HEK293T (cell line): ENCODE measurements at regions not wholly inside any gene's neighbourhood (a gene's known extent, or its start where the extent isn't known, plus 50 kb on each side); places are given as distances from the start of the nearest gene placed in this dataset.

ENCODE experiments used
- BHLHE40 ChIP-seq: fragments of 450-650 bp; IDR thresholded peaks from 2 replicates; pipeline ENCODE4 v1.6.1; 2016; ENCODE audit warnings: mild to moderate bottlenecking, moderate library complexity, borderline replicate concordance
- FOXA1 ChIP-seq: fragments of 450-650 bp; IDR thresholded peaks from 2 replicates; pipeline ENCODE4 v1.6.1; 2016; ENCODE audit warnings: mild to moderate bottlenecking
- FOXM1 ChIP-seq: fragments of 450-650 bp; IDR thresholded peaks from 2 replicates; pipeline ENCODE4 v1.6.1; 2017; ENCODE audit warnings: mild to moderate bottlenecking, borderline replicate concordance
- L3MBTL2 ChIP-seq: fragments of 450-650 bp; conservative IDR thresholded peaks from 2 replicates; pipeline ENCODE4 v1.6.1; 2016; ENCODE audit warnings: mild to moderate bottlenecking
- LEF1 ChIP-seq: fragments of 450-650 bp; IDR thresholded peaks from 2 replicates; pipeline ENCODE4 v1.6.1; 2017; ENCODE audit warnings: mild to moderate bottlenecking, borderline replicate concordance
- NFRKB ChIP-seq: fragments of 450-650 bp; IDR thresholded peaks from 2 replicates; pipeline ENCODE4 v1.6.1; 2016; ENCODE audit warnings: mild to moderate bottlenecking, moderate library complexity
- PKNOX1 ChIP-seq: fragments of 450-650 bp; IDR thresholded peaks from 2 replicates; pipeline ENCODE4 v1.6.1; 2016
- SP1 ChIP-seq: fragments of 450-650 bp; IDR thresholded peaks from 2 replicates; pipeline ENCODE4 v1.6.1; 2017
- SUZ12 ChIP-seq: fragments of 450-650 bp; IDR thresholded peaks from 2 replicates; pipeline ENCODE4 v1.6.1; 2016; ENCODE audit warnings: mild to moderate bottlenecking
- TARDBP ChIP-seq: fragments of 450-650 bp; IDR thresholded peaks from 2 replicates; pipeline ENCODE4 v1.6.1; 2016
- ZNF384 ChIP-seq: fragments of 450-650 bp; IDR thresholded peaks from 2 replicates; pipeline ENCODE4 v1.6.1; 2016

- TF ChIP-seq SP1 (no peak), ZNF384 (no peak), TARDBP (no peak), L3MBTL2 (no peak), FOXA1 (no peak), NFRKB (no peak), FOXM1 (no peak), BHLHE40 (no peak), SUZ12 (no peak), LEF1 (no peak), PKNOX1 (no peak)
These were observed 287.5 kb upstream of the FKBP1C start for GRCh38 chr6:62923728-62924127.
